HG03469 (cell line): ENCODE measurements at regions not wholly inside any gene's neighbourhood (a gene's known extent, or its start where the extent isn't known, plus 50 kb on each side); places are given as distances from the start of the nearest gene placed in this dataset.

Source experiments
- ATAC-seq: cut with Tn5 transposase; IDR thresholded peaks from one replicate; pipeline ENCODE4 v1.9.1; 2021; ENCODE audit warnings: mild to moderate bottlenecking, moderate library complexity, moderate number of reproducible peaks; ENCODE audit not compliant: unreplicated experiment

DNA sequence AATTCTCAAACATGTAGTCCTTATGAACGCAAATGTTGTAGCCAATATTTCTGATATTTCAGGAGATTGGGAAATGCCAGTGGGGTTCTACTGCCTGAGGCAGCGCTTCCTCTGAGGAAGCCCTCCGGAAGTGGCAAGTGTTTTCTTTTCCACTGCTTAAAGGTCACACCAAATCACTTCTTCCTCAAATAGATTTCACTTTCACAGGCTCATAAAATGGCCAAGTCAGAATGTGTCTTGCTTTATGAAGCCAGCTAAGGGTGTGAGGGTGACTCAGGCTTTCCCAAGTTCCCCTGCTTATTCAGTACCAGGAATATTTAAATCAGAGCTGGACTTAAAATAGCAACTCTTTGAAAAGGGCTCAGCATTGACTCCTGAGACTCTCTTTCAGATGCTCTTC, 514.2 kb upstream of the DIPK2B start:
- no peak for ATAC-seq

- ATAC-seq, result no peak
These were observed 511.4 kb upstream of the DIPK2B start for GRCh38 chrX:45712067-45712466.

DNA sequence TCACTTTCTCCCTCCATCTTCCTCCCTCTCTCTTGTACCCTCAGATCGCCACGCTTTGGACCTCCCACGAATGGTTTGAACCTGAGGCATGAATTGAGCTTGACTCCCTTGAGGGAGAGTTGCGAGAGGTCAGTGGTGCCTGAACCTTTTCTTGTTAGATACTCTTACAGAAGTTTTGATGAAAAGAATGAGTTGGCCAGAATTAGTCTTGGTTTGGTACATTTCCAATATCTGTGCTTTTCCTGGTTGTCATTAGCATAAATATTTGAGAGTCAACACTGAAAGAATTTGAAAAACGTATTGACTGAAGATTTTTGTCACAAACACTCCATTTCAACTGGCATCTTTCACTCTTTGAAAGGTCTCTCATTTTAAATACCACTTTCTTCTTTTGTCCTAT, 510.6 kb upstream of the DIPK2B start:
- no peak for ATAC-seq

DNA sequence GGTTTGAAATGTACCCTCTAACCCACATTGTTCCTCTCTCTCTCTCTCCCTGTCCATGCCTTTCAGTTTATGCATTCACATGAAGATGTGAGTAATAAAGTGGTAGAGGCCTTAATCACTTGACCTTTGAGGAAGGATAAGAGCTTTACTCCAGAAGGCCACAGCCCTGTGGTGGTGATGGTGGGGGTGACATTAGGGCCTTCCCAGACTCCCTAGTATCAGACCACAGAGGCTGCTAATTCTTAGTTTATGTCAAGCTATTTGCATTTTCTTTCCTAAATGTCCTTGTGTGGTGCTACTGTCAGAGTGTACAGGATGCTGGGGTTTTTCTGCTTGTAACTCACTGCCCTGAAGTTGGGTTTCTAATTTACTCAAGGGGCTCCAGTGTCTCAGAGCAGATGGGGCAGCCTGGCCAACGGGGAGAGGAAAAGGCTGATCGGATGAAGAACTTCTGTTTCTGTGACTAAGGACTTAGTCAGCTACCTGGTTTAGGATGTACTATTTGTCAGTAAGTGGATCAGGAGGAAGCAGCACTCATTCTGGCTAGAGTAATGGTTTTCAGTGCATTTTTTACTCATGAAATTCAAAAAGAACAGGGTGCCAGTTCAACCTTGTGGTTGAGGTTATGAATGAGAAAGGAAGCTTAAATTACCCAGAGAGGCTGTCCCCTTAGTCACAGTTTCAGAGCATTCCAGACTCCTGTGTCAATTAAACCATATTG, 509.6 kb upstream of the DIPK2B start:
- ATAC-seq, result peak; percentile 85

DNA sequence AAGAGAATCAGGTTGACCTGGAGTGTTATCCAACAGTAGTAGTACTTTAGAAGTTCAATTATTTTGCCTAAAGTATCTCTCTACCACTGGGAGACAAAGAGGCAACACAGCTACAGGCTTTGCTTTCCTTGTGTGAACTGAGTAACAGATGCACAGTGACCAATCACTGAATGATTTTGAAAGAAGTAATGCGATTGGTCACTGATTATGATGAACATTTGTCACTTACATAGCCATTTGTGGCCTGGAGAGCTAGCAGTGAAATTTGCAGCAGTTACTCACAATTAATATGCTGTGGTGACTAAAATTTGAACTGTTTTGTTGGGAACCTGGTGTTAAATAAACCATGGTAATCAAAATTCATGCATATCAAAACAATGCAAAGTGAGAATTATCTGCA, 508.7 kb upstream of the DIPK2B start:
- ATAC-seq, result no peak

- no peak for ATAC-seq
These were observed 498.5 kb upstream of the DIPK2B start for GRCh38 chrX:45699158-45699557.

DNA sequence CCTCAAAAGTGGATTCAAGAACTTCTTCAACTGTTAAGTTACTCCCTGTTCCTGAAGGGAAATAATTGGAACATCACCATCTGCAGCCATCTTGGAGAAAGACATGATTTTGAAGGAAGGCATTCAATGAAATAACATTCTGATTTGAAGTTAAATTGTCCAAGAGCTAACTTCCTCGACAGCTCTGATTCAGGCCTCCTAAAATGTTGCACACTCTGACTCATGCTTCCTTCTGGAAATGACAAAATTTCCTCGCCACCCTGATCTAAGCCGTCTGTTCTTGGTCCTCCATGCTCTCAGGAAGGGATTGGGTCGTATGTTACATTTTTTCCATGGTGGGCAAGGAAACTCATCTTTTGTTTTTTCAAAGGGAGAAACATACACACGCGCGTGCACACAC, 496.9 kb upstream of the DIPK2B start:
- ATAC-seq, result no peak

DNA sequence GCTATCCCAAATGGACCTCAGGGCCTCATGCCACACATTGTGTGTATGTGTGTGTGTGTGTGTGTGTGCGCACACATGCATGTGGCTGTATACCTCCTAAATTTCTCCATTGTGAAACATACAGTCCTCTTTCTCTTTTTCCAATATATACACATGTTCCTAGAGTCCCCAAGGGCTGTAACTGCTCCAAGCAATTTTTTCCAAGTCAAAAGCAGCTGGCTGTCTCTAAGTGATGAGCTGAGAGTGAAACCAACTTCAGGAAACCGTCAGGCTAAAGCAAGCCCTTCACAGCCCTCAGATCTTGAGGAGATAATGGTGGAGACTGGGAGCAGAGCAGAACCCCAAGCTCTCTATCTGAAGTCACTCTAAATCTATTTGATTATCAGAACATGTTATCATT, 496.1 kb upstream of the DIPK2B start:
- ATAC-seq, result no peak

- no peak for ATAC-seq
These were observed 489.3 kb upstream of the DIPK2B start for GRCh38 chrX:45689971-45690370.

DNA sequence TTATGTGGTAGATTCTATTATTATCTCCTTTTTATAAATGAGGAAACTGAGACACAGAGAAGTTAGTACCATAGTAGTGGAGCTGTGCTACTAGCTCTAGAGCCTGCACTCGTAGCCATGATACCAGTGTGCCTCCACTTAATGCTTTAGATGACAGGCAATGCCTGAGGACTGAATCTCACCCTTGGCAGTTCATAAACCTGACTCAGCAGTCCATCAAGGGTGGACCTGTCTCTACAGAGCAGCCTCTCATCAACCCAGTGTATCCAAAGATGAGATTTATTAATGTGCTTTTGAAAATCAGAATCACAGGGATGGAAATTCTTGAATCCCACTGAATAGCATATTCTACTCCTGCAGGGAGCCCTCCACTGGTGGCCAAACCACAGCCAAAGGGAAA, 483.2 kb upstream of the DIPK2B start:
- ATAC-seq, result no peak

DNA sequence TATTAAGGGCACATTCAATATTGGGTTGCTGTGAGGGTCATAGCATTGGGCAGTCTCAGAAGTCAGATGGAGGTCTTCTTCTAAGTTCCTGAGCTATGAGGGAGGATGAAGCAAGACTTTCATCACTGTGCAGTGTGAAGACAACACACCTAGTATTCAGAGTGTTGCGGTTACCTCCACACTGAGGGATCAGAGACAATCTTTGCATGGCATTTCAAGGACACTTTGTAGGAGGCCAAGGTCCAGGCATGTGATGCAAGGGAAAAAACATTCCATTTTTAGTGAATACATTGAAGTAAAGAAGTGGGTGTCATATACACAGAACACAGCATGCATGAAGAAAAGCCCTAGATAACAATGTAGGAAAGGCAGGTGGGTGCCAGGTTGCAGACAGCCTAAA, 481.2 kb upstream of the DIPK2B start:
- ATAC-seq, result no peak

DNA sequence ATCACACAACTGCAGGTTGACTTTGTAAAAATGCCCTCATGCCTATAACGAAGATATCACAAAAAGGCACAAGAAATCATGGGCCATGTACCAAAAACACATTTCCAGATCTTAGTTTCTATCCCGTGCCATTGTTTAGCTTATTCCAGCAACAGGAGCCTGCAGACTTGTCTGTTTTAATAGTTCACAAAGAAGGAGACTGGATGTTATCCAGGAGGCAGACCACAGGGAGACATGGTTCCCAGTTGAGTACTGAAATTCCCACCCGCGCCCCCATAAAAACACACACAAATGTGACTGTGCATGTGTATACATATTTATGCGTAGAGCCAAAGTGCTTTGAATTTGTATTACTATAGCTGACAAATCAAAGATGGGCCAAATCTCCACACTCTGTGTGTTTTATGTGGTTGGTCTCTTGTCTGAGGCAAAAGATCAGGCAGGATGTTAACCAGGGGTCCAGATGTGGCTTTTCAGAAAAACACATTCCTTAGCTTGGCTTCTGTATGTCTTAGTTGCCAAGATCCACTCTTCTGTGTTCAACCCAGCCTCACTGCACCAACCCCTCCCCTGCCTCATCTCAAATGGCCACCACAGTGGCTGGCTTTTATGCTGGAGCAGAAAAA, 469.2 kb upstream of the DIPK2B start:
- no peak for ATAC-seq

DNA sequence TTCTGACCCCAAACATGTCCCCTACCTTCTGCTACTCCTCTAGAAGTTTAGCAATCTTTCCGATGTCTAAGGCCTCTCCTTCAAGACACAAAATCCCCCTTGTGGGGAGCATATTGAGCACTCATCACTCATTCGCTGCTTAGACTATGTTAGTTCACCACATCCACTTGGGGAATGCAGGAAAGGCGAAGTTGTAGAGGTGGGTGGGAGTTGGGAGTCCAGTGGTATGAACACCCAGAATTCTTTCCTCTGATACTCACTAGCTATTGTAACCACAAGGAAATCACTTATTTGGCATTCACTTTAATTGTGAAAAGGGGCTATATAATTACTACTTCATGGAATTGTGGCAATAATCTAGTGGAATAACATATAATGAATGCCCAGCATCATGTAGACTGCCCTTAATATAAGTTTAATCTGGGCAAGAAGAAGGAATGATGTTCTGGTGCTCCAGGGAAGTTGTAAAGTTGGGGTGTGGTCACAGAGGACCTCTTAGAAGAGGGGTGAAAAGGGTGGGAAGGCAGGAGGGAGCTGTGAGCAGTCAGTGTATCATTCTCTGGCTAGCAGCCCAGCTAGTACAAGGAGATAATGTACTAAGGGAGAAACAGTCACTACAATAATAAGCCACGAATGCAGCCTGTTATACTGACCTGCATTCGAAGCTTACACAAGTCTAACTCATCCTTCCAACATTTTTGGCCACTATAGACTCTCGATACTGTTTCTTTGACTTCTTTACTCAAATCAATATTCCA, 468.2 kb upstream of the DIPK2B start:
- ATAC-seq, result no peak

DNA sequence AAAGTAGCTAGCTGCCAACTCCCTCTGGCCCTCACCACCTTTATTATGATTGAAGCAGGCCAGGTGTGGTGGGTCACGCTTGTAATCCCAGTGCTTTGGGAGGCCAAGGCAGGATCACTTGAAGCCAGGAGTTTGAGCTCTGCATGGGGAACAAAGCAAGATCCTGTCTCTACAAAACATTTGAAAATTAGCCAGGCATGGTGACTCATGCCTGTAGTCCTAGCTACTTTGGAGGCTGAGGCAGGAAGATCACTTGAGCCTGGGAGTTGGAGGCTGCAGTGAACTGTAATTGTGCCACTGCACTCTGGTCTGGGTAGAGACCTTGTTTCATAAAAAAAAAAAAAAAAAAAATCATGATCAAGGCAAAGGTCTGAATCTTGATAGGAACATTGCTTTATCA, 467.0 kb upstream of the DIPK2B start:
- no peak for ATAC-seq

- ATAC-seq, result no peak
These were observed 464.1 kb upstream of the DIPK2B start for GRCh38 chrX:45664727-45665290.

DNA sequence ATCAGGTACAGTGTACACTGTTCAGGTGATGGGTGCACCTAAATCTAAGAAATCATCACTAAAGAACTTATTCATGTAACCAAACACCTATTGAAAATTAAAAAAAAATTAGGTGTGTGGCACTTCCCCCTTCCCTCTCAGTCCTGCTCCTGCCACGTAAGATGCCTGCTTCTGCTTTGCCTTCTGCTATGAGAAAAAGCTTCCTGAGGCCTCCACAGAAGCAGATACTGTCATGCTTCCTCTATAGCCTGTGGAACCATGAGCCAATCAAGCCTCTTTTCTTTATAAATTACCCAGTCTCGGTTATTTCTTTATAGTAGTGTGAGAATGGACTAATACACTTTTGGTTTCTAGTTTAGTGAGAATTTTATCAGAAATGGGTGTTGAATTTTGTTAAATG, 459.8 kb upstream of the DIPK2B start:
- no peak for ATAC-seq

DNA sequence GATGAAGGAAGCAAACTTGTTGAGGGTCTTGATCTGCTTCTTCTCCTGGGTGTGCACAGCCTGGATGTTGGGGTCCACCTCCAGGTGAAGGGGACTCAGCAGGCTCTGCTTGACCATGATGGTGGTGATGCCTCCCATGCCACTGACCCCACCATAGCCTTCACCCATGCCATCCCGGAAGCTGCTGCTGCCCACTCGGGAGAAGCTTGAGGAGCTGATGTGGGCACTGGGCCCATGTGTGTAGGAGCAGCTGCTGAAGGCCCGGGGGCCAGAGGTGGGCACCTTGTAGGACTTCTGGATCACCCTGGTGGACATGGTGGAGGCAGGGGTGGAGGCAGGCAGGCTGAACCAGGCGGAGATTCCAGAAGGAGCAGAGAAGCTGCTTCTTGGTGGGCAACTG, 432.7 kb upstream of the DIPK2B start:
- no peak for ATAC-seq

DNA sequence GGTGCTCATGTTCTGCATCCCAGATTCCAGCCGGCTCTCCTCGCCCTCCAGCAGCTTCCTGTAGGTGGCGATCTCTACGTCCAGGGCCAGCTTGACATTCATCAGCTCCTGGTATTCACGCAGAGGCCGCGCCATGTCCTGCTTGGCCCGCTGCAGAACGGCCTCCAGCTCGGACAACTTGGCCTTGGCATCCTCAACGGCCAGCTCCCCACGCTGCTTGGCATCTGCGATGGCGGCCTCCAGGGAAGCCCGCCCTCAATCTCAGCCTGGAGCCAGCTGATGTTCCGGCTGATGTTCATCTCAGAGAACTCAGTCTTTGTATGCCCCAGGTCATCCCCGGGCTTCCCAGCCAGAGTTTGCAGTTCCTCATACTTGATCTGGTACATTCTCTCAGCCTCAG, 431.8 kb upstream of the DIPK2B start:
- no peak for ATAC-seq

GRCh38 chrX:45630078-45630477, 429.4 kb upstream of the DIPK2B start:
- ATAC-seq, result no peak

- ATAC-seq, result no peak
These were observed 427.4 kb upstream of the DIPK2B start for GRCh38 chrX:45628041-45628440.

GRCh38 chrX:45623266-45623665, 422.6 kb upstream of the DIPK2B start:
- ATAC-seq, result no peak

DNA sequence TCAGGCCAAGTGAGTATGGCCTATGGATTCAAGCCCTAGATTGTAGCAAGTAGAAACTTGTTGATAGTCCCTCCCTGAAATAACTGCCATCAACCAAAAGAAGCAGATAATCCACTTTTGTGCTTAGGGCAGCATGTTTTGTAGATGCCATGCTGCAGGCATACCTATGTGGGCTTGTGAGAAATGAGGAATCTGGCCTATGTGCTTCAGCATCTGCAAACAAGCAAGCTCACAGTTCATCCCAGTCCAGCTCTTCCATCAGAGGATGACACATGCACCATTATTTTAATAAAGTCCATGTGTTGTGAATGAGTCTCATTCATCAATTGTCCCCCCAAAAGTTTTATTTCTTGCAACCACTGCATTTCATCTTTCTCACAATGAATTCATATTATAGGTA, 421.9 kb upstream of the DIPK2B start:
- ATAC-seq, result no peak
